GM12878 (cell line): ENCODE measurements at regions not wholly inside any gene's neighbourhood (a gene's known extent, or its start where the extent isn't known, plus 50 kb on each side); places are given as distances from the start of the nearest gene placed in this dataset.

Source experiments
- ATAC-seq: fragments of 200-7000 bp; cut with Tn5 transposase; 3 replicates; pipeline ENCODE4 v1.9.1; 2020; ENCODE audit warnings: mild to moderate bottlenecking, moderate library complexity
- BruUV-seq: library from RNA; stranded (reverse); fragments of 400-500 nt; replicated peaks from 2 replicates; lab custom pipeline; 2021; lab: Mats Ljungman, UMichigan
- CTCF ChIA-PET: fragments of 300-600 bp; sonication (Branson Sonifier 250); formaldehyde crosslinking; extraction: SDS; loops from one replicate; lab custom pipeline; 2021; ENCODE audit warnings: inconsistent platforms; lab: Yijun Ruan, JAX
- POLR2A ChIA-PET: fragments of 350-600 bp; formaldehyde crosslinking; extraction: SDS; loops from one replicate; lab custom pipeline; 2021; ENCODE audit warnings: inconsistent platforms; lab: Charles Lee
- RAD21 ChIA-PET: fragments of 300-600 bp; sonication (Branson Sonifier 250); formaldehyde crosslinking; loops from one replicate; lab custom pipeline; 2023; ENCODE audit warnings: antibody characterized with exemption; ENCODE audit not compliant: unreplicated experiment; lab: Charles Lee
- SMC1A ChIA-PET: fragments of 300-600 bp; sonication (Branson Sonifier 250); formaldehyde crosslinking; loops from one replicate; lab custom pipeline; 2023; ENCODE audit not compliant: unreplicated experiment, uncharacterized antibody; lab: Charles Lee
- DNase-seq: peaks from one replicate; pipeline ENCODE4 v3.0.0-alpha.2; 2011; ENCODE audit warnings: low read depth, low spot score
- FAIRE-seq: peaks from 3 replicates; lab custom pipeline; 2011; peaks lifted over from hg19 to GRCh38; lab: Jason Lieb, UNC
- H2AFZ ChIP-seq: 2 replicates; pipeline ENCODE4 v1.6.0; 2011; ENCODE audit warnings: low read depth, low read length, control low read depth; ENCODE audit not compliant: control insufficient read depth
- H3K27ac ChIP-seq: 2 replicates; pipeline ENCODE4 v1.5.1; 2011; ENCODE audit warnings: control low read depth; ENCODE audit not compliant: control insufficient read depth, insufficient read depth
- H3K27me3 ChIP-seq, 2 experiments: replicated peaks in 1 of 2; 2 replicates each; pipeline versions ENCODE4 v1.6.0 to v1.6.1; 2011; ENCODE audit warnings: low read length in 1 of 2; ENCODE audit not compliant: control insufficient read depth in 2 of 2, insufficient read depth in 2 of 2
- H3K36me3 ChIP-seq, 2 experiments: 2 replicates each; pipeline ENCODE4 v1.5.1; 2011; ENCODE audit warnings: low read length in 1 of 2; ENCODE audit not compliant: control insufficient read depth in 2 of 2, insufficient read depth in 2 of 2
- H3K4me1 ChIP-seq: 2 replicates; pipeline ENCODE4 v1.6.1; 2011; ENCODE audit warnings: mild to moderate bottlenecking, low read length, moderate library complexity, mixed read lengths; ENCODE audit not compliant: control insufficient read depth, insufficient read depth
- H3K4me2 ChIP-seq: 2 replicates; pipeline ENCODE4 v1.6.0; 2011; ENCODE audit warnings: control low read depth; ENCODE audit not compliant: control insufficient read depth, insufficient read depth
- H3K4me3 ChIP-seq: fragments of 200-600 bp; sonication (generic); 2 replicates; pipeline ENCODE4 v1.5.1; 2016
- H3K79me2 ChIP-seq: 2 replicates; pipeline ENCODE4 v1.6.0; 2011; ENCODE audit warnings: low read length; ENCODE audit not compliant: control insufficient read depth, insufficient read depth
- H3K9ac ChIP-seq: 2 replicates; pipeline ENCODE4 v1.8.0; 2011; ENCODE audit warnings: low read length, control low read depth, mixed read lengths; ENCODE audit not compliant: control insufficient read depth, insufficient read depth
- H3K9me3 ChIP-seq: replicated peaks from 3 replicates; pipeline ENCODE4 v1.5.1; 2011; ENCODE audit warnings: mild to moderate bottlenecking, low read length; ENCODE audit not compliant: control insufficient read depth, insufficient read depth
- H4K20me1 ChIP-seq: 2 replicates; pipeline ENCODE4 v1.6.0; 2011; ENCODE audit not compliant: control insufficient read depth, insufficient read depth
- BRCA1 ChIP-seq: IDR thresholded peaks from 2 replicates; pipeline ENCODE4 v1.6.1; 2011; ENCODE audit warnings: low read depth, low read length, improper control_type of control experiment
- EP300 ChIP-seq, 2 experiments: fragments of 150-350 bp in 1 of 2; IDR thresholded peaks; 2 replicates each; pipeline ENCODE4 v1.6.1; 2011 to 2012; ENCODE audit warnings: low read depth in 2 of 2, low read length in 2 of 2, borderline replicate concordance in 1 of 2, improper control_type of control experiment in 1 of 2, inconsistent platforms in 1 of 2; ENCODE audit not compliant: control insufficient read depth in 1 of 2
- KAT2A ChIP-seq: conservative IDR thresholded peaks from 2 replicates; pipeline ENCODE4 v1.6.1; 2011; ENCODE audit warnings: low read depth, low read length; ENCODE audit not compliant: control insufficient read depth
- NFIC ChIP-seq: IDR thresholded peaks from 2 replicates; pipeline ENCODE4 v1.6.1; 2012; ENCODE audit warnings: low read depth, mild to moderate bottlenecking, inconsistent platforms, low read length, moderate library complexity
- NFXL1 ChIP-seq: fragments of 450-650 bp; IDR thresholded peaks from 2 replicates; pipeline ENCODE4 v1.6.1; 2017; ENCODE audit warnings: antibody characterized with exemption, mild to moderate bottlenecking, borderline replicate concordance
- NFYA ChIP-seq: IDR thresholded peaks from 2 replicates; pipeline ENCODE4 v1.6.1; 2011; ENCODE audit warnings: low read depth, mild to moderate bottlenecking, low read length, improper control_type of control experiment, borderline replicate concordance
- TAF1 ChIP-seq: IDR thresholded peaks from 2 replicates; pipeline ENCODE4 v1.6.1; 2011; ENCODE audit warnings: mild to moderate bottlenecking, low read depth, low read length, borderline replicate concordance
- ZNF217 ChIP-seq: fragments of 450-650 bp; IDR thresholded peaks from 2 replicates; pipeline ENCODE4 v1.6.1; 2017; ENCODE audit warnings: antibody characterized with exemption, mild to moderate bottlenecking
- ZNF274 ChIP-seq: IDR thresholded peaks from one replicate; pipeline ENCODE4 v1.8.0; 2011; ENCODE audit not compliant: insufficient read length, insufficient read depth
- WGBS: methylation state at CpG from one replicate; pipeline ENCODE4 v1.1.6; 2016; ENCODE audit warnings: low lambda C conversion rate; ENCODE audit not compliant: insufficient replicate concordance, insufficient coverage; ENCODE audit errors: missing lambda C conversion rate; 5-methylcytosine and 5-hydroxymethylcytosine counted together
- in situ Hi-C: fragments of 300-500 bp; cut with MboI; formaldehyde crosslinking; loops from 9 replicates; pipeline ENCODE4 v1.14.3; 2018; ENCODE audit warnings: mixed read lengths
- intact Hi-C: fragments of 100-400 bp; cut with micrococcal nuclease; formaldehyde crosslinking; loops from one replicate; pipeline ENCODE4 v1.14.2; 2022; ENCODE audit not compliant: unreplicated experiment
- TF ChIP-seq, protein P1 (sequence below): IDR thresholded peaks from 2 replicates; pipeline ENCODE4 v1.6.1; 2012; ENCODE audit warnings: mild to moderate bottlenecking, low read depth, low read length
- TF ChIP-seq, protein P2 (sequence below): fragments of 450-650 bp; IDR thresholded peaks from 2 replicates; pipeline ENCODE4 v1.6.1; 2017; ENCODE audit warnings: mild to moderate bottlenecking, moderate library complexity

DNA sequence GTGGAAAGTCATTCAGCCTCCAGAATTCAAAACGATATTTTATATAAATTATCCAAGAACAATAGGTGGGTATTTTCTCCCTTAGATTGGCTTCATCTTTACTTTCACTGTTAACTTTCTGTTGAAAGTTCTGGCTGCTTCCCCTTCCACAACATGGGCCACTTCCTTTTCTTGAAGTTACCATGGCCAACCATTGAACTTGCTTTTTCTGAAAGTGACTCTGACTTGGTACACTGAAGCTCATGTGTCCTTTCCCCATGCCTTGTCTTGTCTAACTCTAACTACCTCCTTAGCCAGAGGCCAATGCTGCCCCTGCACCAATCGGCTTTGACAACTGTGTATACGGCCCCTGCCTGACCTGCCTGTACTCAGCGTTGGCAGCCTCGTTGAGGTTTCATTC is 225.2 kb downstream of the FAT3 start:
- intact Hi-C loops, result no loop called here
- Histone ChIP-seq H3K36me3 (no peaks in the 10 kb centered on the region), H3K79me2 (no peaks in the 10 kb centered on the region), H2AFZ (no peak overlapping the region), H3K27ac (no peak overlapping the region)
- in situ Hi-C loops, result no loop called here
- TF ChIP-seq ZNF217 (no peak), EP300 (IDR thresholded peaks at IDR 0.05; ENCODE audit: borderline replicate concordance in 1 of 2, control insufficient read depth in 1 of 2, low read depth in 2 of 2, low read length in 2 of 2) (no peak), TAF1 (no peak), NFIC (no peak), BRCA1 (no peak), NFYA (no peak), KAT2A (no peak), NFXL1 (no peak), ZNF274 (no peak)
- TF ChIP-seq, protein P1, sequence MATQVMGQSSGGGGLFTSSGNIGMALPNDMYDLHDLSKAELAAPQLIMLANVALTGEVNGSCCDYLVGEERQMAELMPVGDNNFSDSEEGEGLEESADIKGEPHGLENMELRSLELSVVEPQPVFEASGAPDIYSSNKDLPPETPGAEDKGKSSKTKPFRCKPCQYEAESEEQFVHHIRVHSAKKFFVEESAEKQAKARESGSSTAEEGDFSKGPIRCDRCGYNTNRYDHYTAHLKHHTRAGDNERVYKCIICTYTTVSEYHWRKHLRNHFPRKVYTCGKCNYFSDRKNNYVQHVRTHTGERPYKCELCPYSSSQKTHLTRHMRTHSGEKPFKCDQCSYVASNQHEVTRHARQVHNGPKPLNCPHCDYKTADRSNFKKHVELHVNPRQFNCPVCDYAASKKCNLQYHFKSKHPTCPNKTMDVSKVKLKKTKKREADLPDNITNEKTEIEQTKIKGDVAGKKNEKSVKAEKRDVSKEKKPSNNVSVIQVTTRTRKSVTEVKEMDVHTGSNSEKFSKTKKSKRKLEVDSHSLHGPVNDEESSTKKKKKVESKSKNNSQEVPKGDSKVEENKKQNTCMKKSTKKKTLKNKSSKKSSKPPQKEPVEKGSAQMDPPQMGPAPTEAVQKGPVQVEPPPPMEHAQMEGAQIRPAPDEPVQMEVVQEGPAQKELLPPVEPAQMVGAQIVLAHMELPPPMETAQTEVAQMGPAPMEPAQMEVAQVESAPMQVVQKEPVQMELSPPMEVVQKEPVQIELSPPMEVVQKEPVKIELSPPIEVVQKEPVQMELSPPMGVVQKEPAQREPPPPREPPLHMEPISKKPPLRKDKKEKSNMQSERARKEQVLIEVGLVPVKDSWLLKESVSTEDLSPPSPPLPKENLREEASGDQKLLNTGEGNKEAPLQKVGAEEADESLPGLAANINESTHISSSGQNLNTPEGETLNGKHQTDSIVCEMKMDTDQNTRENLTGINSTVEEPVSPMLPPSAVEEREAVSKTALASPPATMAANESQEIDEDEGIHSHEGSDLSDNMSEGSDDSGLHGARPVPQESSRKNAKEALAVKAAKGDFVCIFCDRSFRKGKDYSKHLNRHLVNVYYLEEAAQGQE, result no peak
- TF ChIP-seq, protein P2, sequence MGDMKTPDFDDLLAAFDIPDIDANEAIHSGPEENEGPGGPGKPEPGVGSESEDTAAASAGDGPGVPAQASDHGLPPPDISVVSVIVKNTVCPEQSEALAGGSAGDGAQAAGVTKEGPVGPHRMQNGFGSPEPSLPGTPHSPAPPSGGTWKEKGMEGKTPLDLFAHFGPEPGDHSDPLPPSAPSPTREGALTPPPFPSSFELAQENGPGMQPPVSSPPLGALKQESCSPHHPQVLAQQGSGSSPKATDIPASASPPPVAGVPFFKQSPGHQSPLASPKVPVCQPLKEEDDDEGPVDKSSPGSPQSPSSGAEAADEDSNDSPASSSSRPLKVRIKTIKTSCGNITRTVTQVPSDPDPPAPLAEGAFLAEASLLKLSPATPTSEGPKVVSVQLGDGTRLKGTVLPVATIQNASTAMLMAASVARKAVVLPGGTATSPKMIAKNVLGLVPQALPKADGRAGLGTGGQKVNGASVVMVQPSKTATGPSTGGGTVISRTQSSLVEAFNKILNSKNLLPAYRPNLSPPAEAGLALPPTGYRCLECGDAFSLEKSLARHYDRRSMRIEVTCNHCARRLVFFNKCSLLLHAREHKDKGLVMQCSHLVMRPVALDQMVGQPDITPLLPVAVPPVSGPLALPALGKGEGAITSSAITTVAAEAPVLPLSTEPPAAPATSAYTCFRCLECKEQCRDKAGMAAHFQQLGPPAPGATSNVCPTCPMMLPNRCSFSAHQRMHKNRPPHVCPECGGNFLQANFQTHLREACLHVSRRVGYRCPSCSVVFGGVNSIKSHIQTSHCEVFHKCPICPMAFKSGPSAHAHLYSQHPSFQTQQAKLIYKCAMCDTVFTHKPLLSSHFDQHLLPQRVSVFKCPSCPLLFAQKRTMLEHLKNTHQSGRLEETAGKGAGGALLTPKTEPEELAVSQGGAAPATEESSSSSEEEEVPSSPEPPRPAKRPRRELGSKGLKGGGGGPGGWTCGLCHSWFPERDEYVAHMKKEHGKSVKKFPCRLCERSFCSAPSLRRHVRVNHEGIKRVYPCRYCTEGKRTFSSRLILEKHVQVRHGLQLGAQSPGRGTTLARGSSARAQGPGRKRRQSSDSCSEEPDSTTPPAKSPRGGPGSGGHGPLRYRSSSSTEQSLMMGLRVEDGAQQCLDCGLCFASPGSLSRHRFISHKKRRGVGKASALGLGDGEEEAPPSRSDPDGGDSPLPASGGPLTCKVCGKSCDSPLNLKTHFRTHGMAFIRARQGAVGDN, result no peak
- TF ChIP-seq, all 136 proteins: peak for 0
- H3K9ac ChIP-seq, result no peak overlapping the region
- DNase-seq (no peak), FAIRE-seq (no peak), ATAC-seq (no peak; the same call in 2 of the 3 replicates)
- H3K4me2 ChIP-seq, result no peak overlapping the region
- SMC1A ChIA-PET, result no interaction called here
- no TSS peak for BruUV-seq
- no peaks in the 10 kb centered on the region; a peak in 1 of 4 replicates for H3K27me3 ChIP-seq
- POLR2A ChIA-PET, result no interaction called here
- H4K20me1 ChIP-seq, result no peaks in the 10 kb centered on the region
- no peaks in the 10 kb centered on the region for H3K4me1 ChIP-seq
- RAD21 ChIA-PET, result no interaction called here
- H3K9me3 ChIP-seq, result no peaks in the 10 kb centered on the region
- whole genome bisulfite sequencing, result 39% methylated on average over 5 of the region's 5 CpGs
- CTCF ChIA-PET, result no interaction called here
- no peak overlapping the region for H3K4me3 ChIP-seq
